ENCODE measurements at regions not wholly inside any gene's neighbourhood (a gene's known extent, or its start where the extent isn't known, plus 50 kb on each side); places are given as distances from the start of the nearest gene placed in this dataset.

GRCh38 chr11:105321696-105322095 lies 182.1 kb upstream of the CARD18 start:
- DNase-seq (ENCODE audit: insufficient read length) (no peak), FAIRE-seq (no peak)
- TF ChIP-seq POLR2A (IDR thresholded peaks at IDR 0.05; ENCODE audit: low read depth, low read length) = no peak
- no peak for TF ChIP-seq TAF1 (IDR thresholded peaks at IDR 0.05; ENCODE audit: borderline replicate concordance, low read depth, low read length)
- no peak for TF ChIP-seq POLR2AphosphoS5 (IDR thresholded peaks at IDR 0.05; ENCODE audit: low read depth, low read length)

GRCh38 chr11:105315287-105315686 lies 175.7 kb upstream of the CARD18 start:
- TF ChIP-seq POLR2AphosphoS5 (IDR thresholded peaks at IDR 0.05; ENCODE audit: low read depth, low read length) (no peak), POLR2A (IDR thresholded peaks at IDR 0.05; ENCODE audit: low read depth, low read length) (no peak), TAF1 (IDR thresholded peaks at IDR 0.05; ENCODE audit: borderline replicate concordance, low read depth, low read length) (no peak)
- DNase-seq (ENCODE audit: insufficient read length) = no peak
- no peak for FAIRE-seq

GRCh38 chr11:105312266-105312665 lies 172.7 kb upstream of the CARD18 start:
- no peak for FAIRE-seq
- TF ChIP-seq POLR2A (IDR thresholded peaks at IDR 0.05; ENCODE audit: low read depth, low read length) (no peak), TAF1 (IDR thresholded peaks at IDR 0.05; ENCODE audit: borderline replicate concordance, low read depth, low read length) (no peak), POLR2AphosphoS5 (IDR thresholded peaks at IDR 0.05; ENCODE audit: low read depth, low read length) (no peak)
- DNase-seq (ENCODE audit: insufficient read length) = no peak

- FAIRE-seq (no peak), DNase-seq (ENCODE audit: insufficient read length) (no peak)
- TF ChIP-seq POLR2AphosphoS5 (IDR thresholded peaks at IDR 0.05; ENCODE audit: low read depth, low read length) = no peak
- no peak for TF ChIP-seq POLR2A (IDR thresholded peaks at IDR 0.05; ENCODE audit: low read depth, low read length)
- TF ChIP-seq TAF1 (IDR thresholded peaks at IDR 0.05; ENCODE audit: borderline replicate concordance, low read depth, low read length) = no peak
These were observed 159.1 kb upstream of the CARD18 start for GRCh38 chr11:105298630-105299029.

- FAIRE-seq (no peak), DNase-seq (ENCODE audit: insufficient read length) (no peak)
- TF ChIP-seq POLR2AphosphoS5 (IDR thresholded peaks at IDR 0.05; ENCODE audit: low read depth, low read length) = no peak
These were observed 158.6 kb upstream of the CARD18 start for GRCh38 chr11:105298174-105298573.

GRCh38 chr11:105297463-105297862 lies 157.9 kb upstream of the CARD18 start:
- DNase-seq (ENCODE audit: insufficient read length) = no peak
- FAIRE-seq = no peak
- TF ChIP-seq TAF1 (IDR thresholded peaks at IDR 0.05; ENCODE audit: borderline replicate concordance, low read depth, low read length) = no peak
- no peak for TF ChIP-seq POLR2AphosphoS5 (IDR thresholded peaks at IDR 0.05; ENCODE audit: low read depth, low read length)
- TF ChIP-seq POLR2A (IDR thresholded peaks at IDR 0.05; ENCODE audit: low read depth, low read length) = no peak

GRCh38 chr11:105296806-105297205 lies 157.2 kb upstream of the CARD18 start:
- TF ChIP-seq TAF1 (IDR thresholded peaks at IDR 0.05; ENCODE audit: borderline replicate concordance, low read depth, low read length) (no peak), POLR2AphosphoS5 (IDR thresholded peaks at IDR 0.05; ENCODE audit: low read depth, low read length) (no peak), POLR2A (IDR thresholded peaks at IDR 0.05; ENCODE audit: low read depth, low read length) (no peak)
- no peak for DNase-seq (ENCODE audit: insufficient read length)
- FAIRE-seq = no peak

- DNase-seq (ENCODE audit: insufficient read length) = no peak
- no peak for FAIRE-seq
- TF ChIP-seq TAF1 (IDR thresholded peaks at IDR 0.05; ENCODE audit: borderline replicate concordance, low read depth, low read length) (no peak), POLR2AphosphoS5 (IDR thresholded peaks at IDR 0.05; ENCODE audit: low read depth, low read length) (no peak), POLR2A (IDR thresholded peaks at IDR 0.05; ENCODE audit: low read depth, low read length) (no peak)
These were observed 156.8 kb upstream of the CARD18 start for GRCh38 chr11:105296386-105296785.

- TF ChIP-seq POLR2A (IDR thresholded peaks at IDR 0.05; ENCODE audit: low read depth, low read length) = no peak
- TF ChIP-seq TAF1 (IDR thresholded peaks at IDR 0.05; ENCODE audit: borderline replicate concordance, low read depth, low read length) = no peak
- TF ChIP-seq POLR2AphosphoS5 (IDR thresholded peaks at IDR 0.05; ENCODE audit: low read depth, low read length) = no peak
- DNase-seq (ENCODE audit: insufficient read length) (no peak), FAIRE-seq (no peak)
These were observed 143.1 kb upstream of the CARD18 start for GRCh38 chr11:105282658-105283057.

GRCh38 chr11:105274631-105275030 lies 135.1 kb upstream of the CARD18 start:
- no peak for TF ChIP-seq TAF1 (IDR thresholded peaks at IDR 0.05; ENCODE audit: borderline replicate concordance, low read depth, low read length)
- TF ChIP-seq POLR2A (IDR thresholded peaks at IDR 0.05; ENCODE audit: low read depth, low read length) = no peak
- TF ChIP-seq POLR2AphosphoS5 (IDR thresholded peaks at IDR 0.05; ENCODE audit: low read depth, low read length) = no peak
- FAIRE-seq = no peak
- no peak for DNase-seq (ENCODE audit: insufficient read length)

- no peak for FAIRE-seq
These were observed 134.2 kb upstream of the CARD18 start for GRCh38 chr11:105273660-105274280.

GRCh38 chr11:105269862-105270261 lies 130.3 kb upstream of the CARD18 start:
- no peak for FAIRE-seq
- DNase-seq (ENCODE audit: insufficient read length) = no peak
- no peak for TF ChIP-seq POLR2AphosphoS5 (IDR thresholded peaks at IDR 0.05; ENCODE audit: low read depth, low read length)
- no peak for TF ChIP-seq POLR2A (IDR thresholded peaks at IDR 0.05; ENCODE audit: low read depth, low read length)
- TF ChIP-seq TAF1 (IDR thresholded peaks at IDR 0.05; ENCODE audit: borderline replicate concordance, low read depth, low read length) = no peak

More at GRCh38 chr11:105273660-105274280, 134.2 kb upstream of the CARD18 start:
- no peak for TF ChIP-seq POLR2A (IDR thresholded peaks at IDR 0.05; ENCODE audit: low read depth, low read length)
- TF ChIP-seq TAF1 (IDR thresholded peaks at IDR 0.05; ENCODE audit: borderline replicate concordance, low read depth, low read length) = no peak
- no peak for TF ChIP-seq POLR2AphosphoS5 (IDR thresholded peaks at IDR 0.05; ENCODE audit: low read depth, low read length)
- no peak for DNase-seq (ENCODE audit: insufficient read length)
